ENCODE measurements at regions not wholly inside any gene's neighbourhood (a gene's known extent, or its start where the extent isn't known, plus 50 kb on each side); places are given as distances from the start of the nearest gene placed in this dataset.

GRCh38 chr13:40206241-40207000, 460.0 kb downstream of the FOXO1 start:
- peak in 2 of 4 experiments; percentile 36 to 40 for DNase-seq (ENCODE audit: low read depth in 4 of 4, low spot score in 1 of 4)

- no peak for DNase-seq (ENCODE audit: low read depth in 4 of 4, low spot score in 1 of 4)
Measured at GRCh38 chr13:40207001-40207478, 459.4 kb downstream of the FOXO1 start.

DNA sequence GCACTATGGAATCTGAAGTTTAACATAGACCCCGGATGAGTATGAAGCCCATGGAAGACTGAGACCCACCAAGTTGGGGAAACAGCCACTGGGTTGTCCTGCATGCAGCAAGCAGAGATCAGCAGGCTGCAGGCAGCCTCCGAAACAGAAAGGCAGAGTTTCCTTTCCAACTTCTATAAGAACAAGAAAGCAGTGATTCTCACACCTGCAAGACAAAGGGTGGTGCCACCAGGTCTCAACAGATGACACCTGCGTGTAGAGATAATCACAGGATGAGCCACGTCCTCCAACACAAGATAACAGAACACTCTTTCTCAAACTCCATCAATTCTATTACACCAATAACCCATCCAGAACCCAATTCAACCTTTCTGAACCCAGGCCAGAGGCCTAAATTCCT, 457.9 kb downstream of the FOXO1 start:
- no peak for DNase-seq (ENCODE audit: low read depth in 4 of 4, low spot score in 1 of 4)

- no peak for DNase-seq (ENCODE audit: low read depth in 4 of 4, low spot score in 1 of 4)
Measured at GRCh38 chr13:40210865-40211585, 455.4 kb downstream of the FOXO1 start.

GRCh38 chr13:40211586-40211968, 454.9 kb downstream of the FOXO1 start:
- no peak for DNase-seq (ENCODE audit: low read depth in 4 of 4, low spot score in 1 of 4)

GRCh38 chr13:40213779-40214178, 452.7 kb downstream of the FOXO1 start:
- DNase-seq (ENCODE audit: low read depth in 4 of 4, low spot score in 1 of 4), result no peak

GRCh38 chr13:40215311-40215710, 451.1 kb downstream of the FOXO1 start:
- no peak for DNase-seq (ENCODE audit: low read depth in 4 of 4, low spot score in 1 of 4)

GRCh38 chr13:40215747-40216146, 450.7 kb downstream of the FOXO1 start:
- DNase-seq (ENCODE audit: low read depth in 4 of 4, low spot score in 1 of 4), result no peak

- no peak for DNase-seq (ENCODE audit: low read depth in 4 of 4, low spot score in 1 of 4)
Measured at GRCh38 chr13:40217675-40218074, 448.8 kb downstream of the FOXO1 start.

GRCh38 chr13:40220299-40220935, 446.0 kb downstream of the FOXO1 start:
- peak in 2 of 4 experiments; percentile 18 to 19 for DNase-seq (ENCODE audit: low read depth in 4 of 4, low spot score in 1 of 4)

GRCh38 chr13:40221131-40221459, 445.3 kb downstream of the FOXO1 start:
- DNase-seq (ENCODE audit: low read depth in 4 of 4, low spot score in 1 of 4), result no peak

DNA sequence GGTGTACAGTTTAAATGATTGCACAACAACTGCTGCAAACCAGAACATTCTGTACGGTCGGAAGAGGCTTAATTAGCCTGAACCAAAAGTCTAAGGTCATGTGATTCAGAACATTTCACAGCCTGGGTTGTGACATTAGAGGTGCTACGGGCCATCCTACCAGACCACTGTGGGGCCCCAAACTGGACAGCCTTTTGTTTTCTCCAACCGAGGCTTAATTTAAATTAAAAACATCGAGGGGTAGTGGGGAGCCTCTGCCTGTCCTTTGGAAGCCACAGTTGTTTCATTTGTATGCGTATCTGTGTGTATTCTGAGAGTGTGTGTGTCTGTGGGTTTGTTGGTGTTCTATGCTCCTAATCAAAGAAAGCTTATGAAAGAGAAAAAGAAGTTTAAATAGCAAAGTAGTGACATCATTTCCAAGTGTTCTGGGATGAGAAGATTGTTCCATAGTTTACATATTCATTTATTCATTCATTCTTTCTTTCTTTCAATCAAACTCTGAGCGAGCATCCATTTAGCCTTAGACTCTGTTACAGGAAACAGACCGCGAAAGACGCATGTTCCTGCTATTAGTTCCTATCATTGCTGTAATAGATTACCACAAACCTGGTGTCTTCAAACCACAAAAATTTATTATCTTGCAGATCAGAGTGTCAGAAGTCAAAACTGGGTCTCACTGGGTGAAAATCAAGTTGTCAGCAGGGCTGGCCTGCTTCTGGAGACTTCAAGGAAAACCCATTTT, 444.8 kb downstream of the FOXO1 start:
- peak in 1 of 4 experiments; percentile 17 for DNase-seq (ENCODE audit: low read depth in 4 of 4, low spot score in 1 of 4)

- DNase-seq (ENCODE audit: low read depth in 4 of 4, low spot score in 1 of 4), result no peak
Measured at GRCh38 chr13:40223585-40223984, 442.9 kb downstream of the FOXO1 start.

DNA sequence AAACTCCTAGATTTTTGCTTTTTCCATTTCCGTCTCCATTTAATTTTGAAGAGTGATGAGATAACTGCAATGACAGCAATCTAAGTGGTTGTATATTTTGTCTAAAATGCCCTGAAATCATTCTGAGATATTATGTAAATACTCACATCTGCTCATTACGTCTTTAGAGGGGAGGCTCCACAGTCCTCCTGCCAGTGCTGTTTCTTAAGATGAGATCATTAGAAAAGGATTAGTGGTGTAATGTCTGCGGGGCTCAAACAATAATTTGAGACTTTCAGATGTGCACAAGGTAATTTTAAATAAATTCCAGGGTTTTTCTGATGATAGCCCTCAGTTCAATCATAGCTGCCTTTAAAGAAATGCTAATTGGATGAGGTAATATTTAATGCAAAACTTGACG, 437.9 kb downstream of the FOXO1 start:
- DNase-seq (ENCODE audit: low read depth in 4 of 4, low spot score in 1 of 4), result no peak

GRCh38 chr13:40228990-40229389, 437.5 kb downstream of the FOXO1 start:
- no peak for DNase-seq (ENCODE audit: low read depth in 4 of 4, low spot score in 1 of 4)

DNA sequence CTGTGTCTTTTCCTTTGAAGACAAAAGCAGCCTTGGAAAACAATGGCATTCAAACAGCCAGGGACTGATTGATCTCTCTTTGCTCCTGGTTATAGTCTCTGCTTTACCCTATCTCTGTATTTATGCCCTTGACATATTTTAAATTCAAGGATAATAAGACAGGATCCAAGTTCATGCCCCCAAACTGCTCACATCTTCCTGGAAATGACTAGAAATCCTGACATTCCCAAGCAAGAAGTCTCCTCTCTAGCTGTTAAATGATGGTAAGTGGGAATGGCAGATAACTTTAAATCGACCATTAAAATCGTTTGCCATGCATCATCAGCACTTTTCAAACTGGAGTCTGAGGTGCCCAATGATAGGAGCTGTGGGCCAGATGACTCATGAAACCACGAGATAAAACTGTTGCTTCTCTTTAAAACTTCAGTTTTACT, 435.6 kb downstream of the FOXO1 start:
- no peak for DNase-seq (ENCODE audit: low read depth in 4 of 4, low spot score in 1 of 4)

- DNase-seq (ENCODE audit: low read depth in 4 of 4, low spot score in 1 of 4), result no peak
Measured at GRCh38 chr13:40231311-40231710, 435.1 kb downstream of the FOXO1 start.

GRCh38 chr13:40231751-40232150, 434.7 kb downstream of the FOXO1 start:
- DNase-seq (ENCODE audit: low read depth in 4 of 4, low spot score in 1 of 4), result no peak

DNA sequence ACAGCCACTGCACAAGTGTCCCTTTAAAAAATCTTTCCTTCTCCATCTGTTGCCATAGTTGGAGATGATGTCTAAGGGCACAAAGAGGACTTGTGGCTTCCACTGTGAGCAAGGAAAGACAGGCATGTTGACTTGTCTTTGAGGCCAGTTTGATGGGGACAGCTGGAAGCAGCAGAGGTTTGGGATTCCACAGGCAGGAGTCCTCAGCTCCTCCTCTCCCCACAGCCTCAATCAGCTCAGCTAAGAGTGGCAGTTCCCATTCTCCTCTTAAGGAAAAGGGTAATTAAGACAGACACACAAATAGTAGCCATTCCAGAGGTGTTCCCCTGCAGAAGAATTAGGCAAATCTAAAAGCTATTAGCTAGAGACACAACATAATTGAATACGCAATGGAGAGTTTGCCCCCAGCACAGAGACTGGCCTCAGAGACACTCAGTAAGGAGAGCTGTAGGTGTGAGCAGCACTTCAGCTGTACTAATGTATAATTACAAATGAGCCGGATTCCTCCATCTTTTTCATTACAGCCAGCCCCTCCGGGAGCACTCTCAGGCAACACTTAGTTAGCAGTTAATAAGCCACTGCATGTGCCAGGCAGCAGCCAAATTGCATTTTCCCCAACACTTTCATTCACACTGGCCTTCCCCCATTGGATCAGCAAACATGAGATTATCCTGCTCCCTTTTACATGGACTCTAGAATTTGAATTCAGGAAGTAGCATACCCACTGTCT, 434.0 kb downstream of the FOXO1 start:
- no peak for DNase-seq (ENCODE audit: low read depth in 4 of 4, low spot score in 1 of 4)

GRCh38 chr13:40233731-40234195, 432.7 kb downstream of the FOXO1 start:
- no peak for DNase-seq (ENCODE audit: low read depth in 4 of 4, low spot score in 1 of 4)

All from stimulated activated CD4-positive, alpha-beta T cell treated with anti-CD3 and anti-CD28 coated beads, Interleukin-1b, Interleukin-23, amount 100 ng/mL, for 24 hours (primary cell).